ENCODE measurements at regions not wholly inside any gene's neighbourhood (a gene's known extent, or its start where the extent isn't known, plus 50 kb on each side); places are given as distances from the start of the nearest gene placed in this dataset.
"Not testable (repeated sequence)": the region's sequence is repeated elsewhere in the genome, so short reads cannot be mapped to it uniquely, and the experiment has no call there.

DNA sequence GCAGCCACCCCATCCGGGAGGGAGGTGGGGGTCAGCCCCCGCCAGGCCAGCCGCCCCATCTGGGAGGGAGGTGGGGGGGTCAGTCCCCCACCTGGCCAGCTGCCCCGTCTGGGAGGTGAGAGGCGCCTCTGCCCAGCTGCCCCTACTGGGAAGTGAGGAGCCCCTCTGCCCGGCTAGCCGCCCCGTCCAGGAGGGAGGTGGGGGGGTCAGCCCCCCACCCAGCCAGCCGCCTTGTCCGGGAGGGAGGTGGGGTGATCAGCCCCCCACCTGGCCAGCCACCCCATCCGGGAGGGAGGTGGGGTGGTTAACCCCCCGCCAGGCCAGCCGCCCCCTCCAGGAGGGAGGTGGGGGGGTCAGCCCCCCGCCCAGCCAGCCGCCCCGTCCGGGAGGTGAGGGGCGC, 852.4 kb upstream of the DEFB115 start:
- FAIRE-seq = not testable (repeated sequence)

DNA sequence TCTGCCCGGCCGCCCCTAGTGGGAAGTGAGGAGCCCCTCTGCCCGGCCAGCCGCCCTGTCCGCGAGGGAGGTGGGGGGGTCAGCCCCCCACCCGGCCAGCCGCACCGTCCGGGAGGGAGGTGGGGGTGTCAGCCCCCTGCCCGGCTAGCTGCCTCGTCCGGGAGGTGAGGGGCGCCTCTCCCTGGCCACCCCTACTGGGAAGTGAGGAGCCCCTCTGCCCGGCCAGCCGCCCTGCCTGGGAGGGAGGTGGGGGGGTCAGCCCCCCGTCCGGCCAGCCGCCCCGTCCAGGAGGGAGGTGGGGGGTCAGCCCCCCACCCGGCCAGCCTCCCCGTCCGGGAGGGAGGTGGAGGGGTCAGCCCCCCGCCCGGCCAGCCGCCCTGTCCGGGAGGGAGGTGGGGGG, 851.9 kb upstream of the DEFB115 start:
- not testable (repeated sequence) for FAIRE-seq

DNA sequence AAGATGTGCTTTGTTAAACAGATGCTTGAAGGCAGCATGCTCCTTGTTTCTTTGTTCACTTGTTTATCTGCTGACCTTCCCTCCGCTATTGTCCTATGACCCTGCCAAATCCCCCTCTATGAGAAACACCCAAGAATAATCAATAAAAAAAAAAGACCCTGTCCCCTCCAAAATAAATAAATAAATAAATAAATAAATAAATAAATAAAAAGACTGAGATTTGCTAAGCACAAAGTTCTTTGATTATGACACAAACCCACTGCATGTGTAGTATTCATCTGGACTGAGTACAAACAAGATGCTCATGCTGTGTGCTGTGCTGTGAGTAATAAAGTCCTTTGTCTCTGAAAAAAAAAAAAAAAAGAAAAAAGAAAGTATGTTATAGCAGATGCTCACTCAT, 851.1 kb upstream of the DEFB115 start:
- not testable (repeated sequence) for FAIRE-seq

DNA sequence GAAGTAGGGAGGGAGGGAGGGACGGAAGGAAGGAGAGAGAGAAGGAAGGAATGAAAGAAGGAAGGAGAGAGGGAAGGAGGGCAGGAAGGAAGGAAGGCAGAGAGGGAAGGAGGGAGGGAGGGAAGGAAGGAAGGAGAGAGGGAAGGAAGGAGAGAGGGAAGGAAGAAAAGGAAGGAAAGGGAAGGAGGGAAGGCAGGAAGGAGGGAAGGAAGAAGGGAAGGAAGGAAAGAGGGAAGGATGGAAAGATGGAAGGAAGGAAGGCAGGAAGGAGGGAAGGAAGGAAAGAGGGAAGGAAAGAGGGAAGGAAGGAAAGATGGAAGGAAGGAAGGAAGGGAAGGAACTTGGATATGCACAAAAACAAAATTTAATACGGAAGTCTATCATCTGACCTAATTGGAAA, 844.5 kb upstream of the DEFB115 start:
- FAIRE-seq = no peak

DNA sequence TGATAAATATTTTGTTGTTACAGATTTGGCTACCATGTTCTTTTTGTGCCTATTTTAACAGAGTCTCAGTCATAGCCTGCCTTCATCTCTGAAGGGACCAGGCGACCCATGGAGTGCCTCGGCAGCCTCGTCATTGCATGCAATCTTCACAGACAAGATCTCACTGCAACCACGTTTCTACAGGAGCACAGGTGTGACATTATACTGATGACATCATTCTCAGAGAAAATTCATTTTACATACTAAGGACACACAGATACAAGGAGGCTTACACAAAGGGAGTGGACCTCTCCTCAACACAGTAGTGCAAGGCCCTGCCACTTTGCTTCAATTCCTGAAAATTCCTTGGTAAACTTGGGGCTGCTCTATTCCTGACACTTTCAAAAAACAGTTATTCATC, 840.1 kb upstream of the DEFB115 start:
- not testable (repeated sequence) for FAIRE-seq

DNA sequence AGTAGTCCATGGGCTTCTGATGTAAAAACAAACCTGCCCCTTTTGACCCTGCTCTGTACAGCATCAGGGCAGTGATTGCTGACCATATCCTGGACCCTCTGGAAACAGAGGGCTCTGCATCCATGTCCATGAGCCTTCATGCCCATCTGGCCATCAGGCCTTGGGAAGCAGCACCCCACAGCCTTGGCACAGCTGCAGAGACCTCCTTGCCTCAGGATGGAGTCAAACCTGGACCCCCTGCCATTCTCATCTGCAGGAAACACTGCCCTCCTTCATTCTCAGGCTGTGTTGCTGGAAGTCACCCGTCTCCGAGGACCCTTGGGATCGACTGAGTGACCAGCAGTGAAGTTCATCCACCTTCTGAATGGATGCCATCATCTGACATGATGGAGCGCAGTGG, 839.1 kb upstream of the DEFB115 start:
- FAIRE-seq = not testable (repeated sequence)

DNA sequence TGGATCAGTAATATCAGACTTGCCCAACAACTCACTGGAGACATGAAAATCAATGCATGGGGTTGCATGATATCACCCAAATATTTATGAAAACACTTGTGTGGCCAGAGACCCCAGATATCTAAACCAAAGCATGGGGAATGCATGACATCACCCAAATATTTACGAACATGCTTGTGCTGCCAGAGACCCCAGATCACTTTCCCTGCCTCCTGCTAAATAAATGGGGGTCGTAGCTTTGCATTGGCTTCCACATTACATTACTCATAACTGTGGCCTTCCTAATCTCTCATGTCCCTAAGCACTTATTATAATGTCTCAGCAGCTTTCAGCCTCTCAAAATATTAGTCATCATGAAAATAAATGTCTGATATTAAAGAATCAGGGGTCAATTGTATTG, 838.0 kb upstream of the DEFB115 start:
- no peak for FAIRE-seq

DNA sequence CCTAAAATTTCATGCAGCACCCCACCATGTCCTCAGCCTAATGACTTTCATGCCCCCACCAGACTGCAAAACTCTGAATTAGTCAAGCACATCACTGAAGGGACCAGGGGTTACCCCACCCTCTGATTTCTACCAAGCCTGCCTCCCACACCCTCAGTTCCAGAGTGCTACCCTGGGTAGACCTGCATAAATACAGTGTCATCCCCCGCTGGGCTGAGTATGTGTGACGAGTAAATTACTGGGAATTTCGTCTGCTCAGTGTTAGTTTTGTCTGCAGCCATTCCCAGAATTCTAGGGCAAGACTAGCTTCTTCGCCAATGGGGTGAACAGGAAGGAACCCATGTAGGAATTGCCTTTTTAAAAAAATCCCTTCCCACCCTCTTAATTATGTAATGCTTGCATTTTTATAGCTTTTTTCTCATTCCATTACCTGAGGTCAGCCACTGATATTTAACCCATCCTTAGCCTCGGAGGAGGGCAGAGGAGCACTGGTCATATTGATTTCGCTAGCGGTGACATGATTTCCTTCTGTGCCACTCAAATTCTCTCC, 837.5 kb upstream of the DEFB115 start:
- FAIRE-seq = not testable (repeated sequence)
